ENCODE measurements at regions not wholly inside any gene's neighbourhood (a gene's known extent, or its start where the extent isn't known, plus 50 kb on each side); places are given as distances from the start of the nearest gene placed in this dataset.
A peak's percentile ranks its signal among the peaks of the same experiment; 100 is the strongest.

DNA sequence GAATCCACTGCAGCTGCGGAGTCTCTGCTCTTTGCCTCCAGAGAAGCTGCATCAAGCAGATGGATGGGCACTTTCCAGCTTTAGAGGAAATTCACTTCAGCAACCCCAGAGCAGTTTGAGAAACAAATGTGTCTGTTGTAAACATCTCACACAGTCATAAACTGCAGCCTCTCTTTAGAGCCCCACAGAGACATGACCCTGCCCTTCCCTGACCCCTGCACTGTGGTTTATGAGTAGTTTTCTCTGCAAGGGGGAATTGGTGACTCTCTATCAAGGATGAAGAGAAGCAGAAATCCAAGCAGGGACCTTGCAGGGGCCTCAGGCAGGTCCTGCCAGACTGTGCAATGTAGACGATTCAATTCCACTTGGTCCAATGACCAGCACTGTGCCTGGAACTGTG lies 160.2 kb downstream of the SH2D4B start:
- H3K4me3 Mint-ChIP-seq, result no peak overlapping the region
- H3K4me1 Mint-ChIP-seq (ENCODE audit: unreplicated experiment), result peaks cover 46% of the 10 kb centered on the region
- TF ChIP-seq, protein P1, sequence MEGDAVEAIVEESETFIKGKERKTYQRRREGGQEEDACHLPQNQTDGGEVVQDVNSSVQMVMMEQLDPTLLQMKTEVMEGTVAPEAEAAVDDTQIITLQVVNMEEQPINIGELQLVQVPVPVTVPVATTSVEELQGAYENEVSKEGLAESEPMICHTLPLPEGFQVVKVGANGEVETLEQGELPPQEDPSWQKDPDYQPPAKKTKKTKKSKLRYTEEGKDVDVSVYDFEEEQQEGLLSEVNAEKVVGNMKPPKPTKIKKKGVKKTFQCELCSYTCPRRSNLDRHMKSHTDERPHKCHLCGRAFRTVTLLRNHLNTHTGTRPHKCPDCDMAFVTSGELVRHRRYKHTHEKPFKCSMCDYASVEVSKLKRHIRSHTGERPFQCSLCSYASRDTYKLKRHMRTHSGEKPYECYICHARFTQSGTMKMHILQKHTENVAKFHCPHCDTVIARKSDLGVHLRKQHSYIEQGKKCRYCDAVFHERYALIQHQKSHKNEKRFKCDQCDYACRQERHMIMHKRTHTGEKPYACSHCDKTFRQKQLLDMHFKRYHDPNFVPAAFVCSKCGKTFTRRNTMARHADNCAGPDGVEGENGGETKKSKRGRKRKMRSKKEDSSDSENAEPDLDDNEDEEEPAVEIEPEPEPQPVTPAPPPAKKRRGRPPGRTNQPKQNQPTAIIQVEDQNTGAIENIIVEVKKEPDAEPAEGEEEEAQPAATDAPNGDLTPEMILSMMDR (conservative IDR thresholded peaks at IDR 0.05), result no peak
- H3K36me3 Mint-ChIP-seq, result no peaks in the 10 kb centered on the region
- H3K27me3 Mint-ChIP-seq, result no peaks in the 10 kb centered on the region
- no peak for DNase-seq (ENCODE audit: extremely low spot score, unreplicated experiment)
- no peak overlapping the region for H3K27ac Mint-ChIP-seq
- H3K9me3 Mint-ChIP-seq, result no peaks in the 10 kb centered on the region

- H3K4me1 Mint-ChIP-seq (ENCODE audit: unreplicated experiment), result peaks cover 54% of the 10 kb centered on the region
- H3K36me3 Mint-ChIP-seq, result no peaks in the 10 kb centered on the region
- no peaks in the 10 kb centered on the region for H3K9me3 Mint-ChIP-seq
- DNase-seq (ENCODE audit: extremely low spot score, unreplicated experiment), result peak; percentile 86
- TF ChIP-seq, protein P1 (conservative IDR thresholded peaks at IDR 0.05), result peak; percentile 95
- H3K27me3 Mint-ChIP-seq, result no peaks in the 10 kb centered on the region
- no peak overlapping the region for H3K4me3 Mint-ChIP-seq
- H3K27ac Mint-ChIP-seq, result no peak overlapping the region
Observed at GRCh38 chr10:80699602-80700039, 161.9 kb downstream of the SH2D4B start.

DNA sequence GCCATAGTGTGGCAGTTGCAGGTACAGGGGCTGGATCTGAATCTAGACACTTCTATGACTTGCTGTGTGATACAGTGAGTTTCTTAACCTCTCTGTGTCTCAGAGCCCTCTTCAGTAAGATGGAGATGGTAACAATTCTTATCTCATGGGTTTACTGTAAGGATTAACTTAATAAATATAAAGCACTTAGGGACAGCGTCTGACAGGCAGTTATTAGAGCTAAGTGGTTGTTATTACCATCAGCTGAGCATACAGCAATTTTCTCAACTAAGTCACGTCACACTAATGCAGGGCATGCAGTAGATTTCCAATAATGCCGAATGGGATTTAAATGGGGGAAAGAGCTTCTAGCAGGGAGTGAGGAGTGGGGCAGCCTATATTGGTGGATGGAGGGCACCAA lies 162.6 kb downstream of the SH2D4B start:
- Mint-ChIP-seq H3K4me1 (ENCODE audit: unreplicated experiment) (peaks cover 54% of the 10 kb centered on the region), H3K36me3 (no peaks in the 10 kb centered on the region), H3K27me3 (no peaks in the 10 kb centered on the region), H3K9me3 (no peaks in the 10 kb centered on the region), H3K4me3 (no peak overlapping the region), H3K27ac (no peak overlapping the region)
- DNase-seq (ENCODE audit: extremely low spot score, unreplicated experiment), result no peak
- TF ChIP-seq, protein P1 (conservative IDR thresholded peaks at IDR 0.05), result no peak

DNA sequence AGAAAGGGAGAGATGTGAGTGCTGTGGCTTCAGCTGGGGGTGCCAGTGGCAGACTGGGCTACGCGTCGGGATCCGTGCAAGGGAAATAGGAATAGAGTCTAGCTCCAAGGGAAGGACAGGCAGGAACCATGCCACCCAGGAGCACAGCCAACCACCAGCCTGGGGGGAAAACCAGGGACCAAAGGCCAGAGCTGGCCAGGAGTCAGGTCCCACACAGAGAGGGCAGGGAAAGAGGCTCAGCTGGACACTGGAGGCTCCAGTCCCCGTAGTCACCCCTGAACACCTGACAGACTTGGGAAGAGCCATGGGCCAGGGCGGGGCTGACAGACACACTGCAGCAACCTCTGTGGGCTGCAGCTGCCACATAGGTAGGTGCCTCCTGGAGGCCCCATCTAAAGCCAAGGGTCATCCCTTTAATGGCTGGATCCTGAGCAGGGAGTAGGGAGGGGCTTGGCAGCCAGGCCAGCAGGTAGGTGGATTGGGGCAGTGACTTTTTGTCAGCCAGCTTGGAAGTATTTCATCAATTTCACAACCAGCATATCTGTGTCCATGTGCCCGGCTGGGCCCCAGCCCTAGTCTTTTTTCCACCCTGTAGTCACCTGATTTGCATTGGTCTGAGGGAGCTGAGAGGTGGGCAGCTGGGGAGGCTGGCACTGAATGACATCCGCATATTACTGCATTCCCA lies 163.2 kb downstream of the SH2D4B start:
- H3K36me3 Mint-ChIP-seq, result no peaks in the 10 kb centered on the region
- no peak overlapping the region for H3K27ac Mint-ChIP-seq
- peaks cover 54% of the 10 kb centered on the region for H3K4me1 Mint-ChIP-seq (ENCODE audit: unreplicated experiment)
- TF ChIP-seq, protein P1 (conservative IDR thresholded peaks at IDR 0.05), result no peak
- H3K9me3 Mint-ChIP-seq, result no peaks in the 10 kb centered on the region
- no peaks in the 10 kb centered on the region for H3K27me3 Mint-ChIP-seq
- no peak for DNase-seq (ENCODE audit: extremely low spot score, unreplicated experiment)
- no peak overlapping the region for H3K4me3 Mint-ChIP-seq

GRCh38 chr10:80701706-80702105 lies 164.0 kb downstream of the SH2D4B start:
- DNase-seq (ENCODE audit: extremely low spot score, unreplicated experiment), result no peak
- TF ChIP-seq, protein P1 (conservative IDR thresholded peaks at IDR 0.05), result no peak
- H3K9me3 Mint-ChIP-seq, result no peaks in the 10 kb centered on the region
- no peak overlapping the region for H3K27ac Mint-ChIP-seq
- H3K4me1 Mint-ChIP-seq (ENCODE audit: unreplicated experiment), result peaks cover 54% of the 10 kb centered on the region
- H3K36me3 Mint-ChIP-seq, result no peaks in the 10 kb centered on the region
- H3K4me3 Mint-ChIP-seq, result no peak overlapping the region
- no peaks in the 10 kb centered on the region for H3K27me3 Mint-ChIP-seq

Measured in type B pancreatic cell (in vitro differentiated cells).